Hematopoietic multipotent progenitor cell treated with erythropoietin and hydrocortisone succinate and interleukin-3 and kit ligand, for 4 days (in vitro differentiated cells): ENCODE measurements at regions not wholly inside any gene's neighbourhood (a gene's known extent, or its start where the extent isn't known, plus 50 kb on each side); places are given as distances from the start of the nearest gene placed in this dataset.
"Not testable (repeated sequence)": the region's sequence is repeated elsewhere in the genome, so short reads cannot be mapped to it uniquely, and the experiment has no call there.

Experiments
- DNase-seq: peaks from one replicate; pipeline ENCODE4 v3.0.0-alpha.2; 2015

- DNase-seq = no peak
Measured at GRCh38 chrY:12212394-12212793, 488.6 kb upstream of the USP9Y start.

- DNase-seq = peak; percentile 65
Measured at GRCh38 chrY:12215564-12216022, 485.4 kb upstream of the USP9Y start.

GRCh38 chrY:12230921-12231320 is 470.1 kb upstream of the USP9Y start:
- no peak for DNase-seq

- DNase-seq = no peak
Measured at GRCh38 chrY:12236399-12236798, 464.6 kb upstream of the USP9Y start.

- DNase-seq = not testable (repeated sequence)
Measured at GRCh38 chrY:12240326-12240725, 460.7 kb upstream of the USP9Y start.

GRCh38 chrY:12244146-12244545 is 456.9 kb upstream of the USP9Y start:
- no peak for DNase-seq

- DNase-seq = no peak
Measured at GRCh38 chrY:12253756-12254155, 447.3 kb upstream of the USP9Y start.

GRCh38 chrY:12271162-12271561 is 429.9 kb upstream of the USP9Y start:
- no peak for DNase-seq

- no peak for DNase-seq
Measured at GRCh38 chrY:12285608-12286007, 415.4 kb upstream of the USP9Y start.

- DNase-seq = no peak
Measured at GRCh38 chrY:12288919-12289318, 412.1 kb upstream of the USP9Y start.

GRCh38 chrY:12289415-12289814 is 411.6 kb upstream of the USP9Y start:
- no peak for DNase-seq

GRCh38 chrY:12292542-12292941 is 408.5 kb upstream of the USP9Y start:
- no peak for DNase-seq

GRCh38 chrY:12296460-12296859 is 404.6 kb upstream of the USP9Y start:
- DNase-seq = no peak

GRCh38 chrY:12299796-12300195 is 401.2 kb upstream of the USP9Y start:
- DNase-seq = not testable (repeated sequence)

GRCh38 chrY:12303464-12303863 is 397.6 kb upstream of the USP9Y start:
- no peak for DNase-seq

GRCh38 chrY:12305456-12305855 is 395.6 kb upstream of the USP9Y start:
- DNase-seq = no peak

GRCh38 chrY:12309212-12309611 is 391.8 kb upstream of the USP9Y start:
- peak; percentile 40 for DNase-seq

- DNase-seq = no peak
Measured at GRCh38 chrY:12310832-12311231, 390.2 kb upstream of the USP9Y start.

GRCh38 chrY:12327751-12328150 is 373.3 kb upstream of the USP9Y start:
- DNase-seq = no peak

- DNase-seq = not testable (repeated sequence)
Measured at GRCh38 chrY:12331917-12332316, 369.1 kb upstream of the USP9Y start.

- no peak for DNase-seq
Measured at GRCh38 chrY:12343211-12343610, 357.8 kb upstream of the USP9Y start.

- DNase-seq = no peak
Measured at GRCh38 chrY:12348181-12348580, 352.9 kb upstream of the USP9Y start.

GRCh38 chrY:12357204-12357603 is 343.8 kb upstream of the USP9Y start:
- DNase-seq = no peak

GRCh38 chrY:12357655-12358054 is 343.4 kb upstream of the USP9Y start:
- no peak for DNase-seq

GRCh38 chrY:12358337-12358736 is 342.7 kb upstream of the USP9Y start:
- DNase-seq = no peak

- peak; percentile 82 for DNase-seq
Measured at GRCh38 chrY:12359867-12360266, 341.2 kb upstream of the USP9Y start.
